ENCODE measurements at regions not wholly inside any gene's neighbourhood (a gene's known extent, or its start where the extent isn't known, plus 50 kb on each side); places are given as distances from the start of the nearest gene placed in this dataset.

DNA sequence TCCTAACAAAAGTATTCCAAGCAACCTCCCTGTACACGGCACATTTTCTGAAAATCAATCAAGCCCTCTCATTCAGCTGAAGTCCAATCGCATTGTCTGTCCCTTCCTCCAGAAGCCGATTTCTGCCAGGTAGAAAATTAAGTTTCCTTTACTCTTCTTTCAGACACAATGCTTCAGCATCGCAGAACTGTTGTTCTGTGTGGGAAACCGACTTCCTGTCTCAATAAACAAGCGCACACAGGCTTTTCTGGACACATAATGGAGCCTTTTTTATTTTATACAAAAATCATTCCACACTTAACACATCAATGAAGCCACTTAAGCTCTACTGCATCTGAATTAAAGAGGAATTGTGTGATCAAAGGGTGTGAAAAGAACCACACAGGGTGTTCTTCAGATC is 75.6 kb downstream of the BLID start:
- no peak for FAIRE-seq
- Histone ChIP-seq H3K9me3 (ENCODE audit: control insufficient read depth in 2 of 2, insufficient read depth in 1 of 2, low read depth in 1 of 2, low read length in 1 of 2) (no peaks in the 10 kb centered on the region), H3K36me3 (ENCODE audit: control insufficient read depth in 3 of 3, insufficient read depth in 2 of 3, low read depth in 1 of 3, low read length in 3 of 3) (no peaks in the 10 kb centered on the region), H3K27me3 (ENCODE audit: control insufficient read depth in 3 of 3, insufficient read depth in 3 of 3, low read length in 3 of 3) (no peaks in the 10 kb centered on the region), H3K4me1 (ENCODE audit: control insufficient read depth in 3 of 3, insufficient read depth in 2 of 3, low read depth in 1 of 3, low read length in 2 of 3) (no peaks in the 10 kb centered on the region), H3K27ac (ENCODE audit: low read depth in 1 of 3, low read length in 2 of 3) (no peak overlapping the region), H3K4me3 (ENCODE audit: low read depth in 1 of 3, low read length in 3 of 3) (no peak overlapping the region)
- no peak for DNase-seq
- WGBS, 3 donors = 30 to 41% (median 36%) methylated on average over 6 of the region's 6 CpGs

DNA sequence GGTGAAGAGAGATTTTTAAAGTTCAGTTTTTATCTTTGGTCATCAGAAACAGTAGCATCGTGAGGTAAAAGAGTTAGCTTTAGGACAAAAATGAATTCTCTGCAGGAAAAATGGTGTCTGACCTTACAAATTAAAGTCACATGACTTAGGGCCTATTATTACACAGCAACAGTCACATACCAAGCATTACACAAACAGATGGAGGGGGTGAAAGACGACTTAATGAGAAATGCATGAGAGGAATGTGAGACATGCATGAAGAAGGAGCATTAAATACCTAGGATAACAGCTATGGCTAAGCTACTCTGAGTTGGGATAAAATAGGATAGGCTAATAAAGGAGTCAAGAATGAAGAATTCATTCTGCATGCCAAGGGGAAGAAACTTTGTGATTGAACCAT is 77.5 kb downstream of the BLID start:
- no peak for FAIRE-seq
- Histone ChIP-seq H3K36me3 (ENCODE audit: control insufficient read depth in 3 of 3, insufficient read depth in 2 of 3, low read depth in 1 of 3, low read length in 3 of 3) (no peaks in the 10 kb centered on the region), H3K27me3 (ENCODE audit: control insufficient read depth in 3 of 3, insufficient read depth in 3 of 3, low read length in 3 of 3) (no peaks in the 10 kb centered on the region), H3K9me3 (ENCODE audit: control insufficient read depth in 2 of 2, insufficient read depth in 1 of 2, low read depth in 1 of 2, low read length in 1 of 2) (no peaks in the 10 kb centered on the region), H3K4me3 (ENCODE audit: low read depth in 1 of 3, low read length in 3 of 3) (no peak overlapping the region), H3K4me1 (ENCODE audit: control insufficient read depth in 3 of 3, insufficient read depth in 2 of 3, low read depth in 1 of 3, low read length in 2 of 3) (no peaks in the 10 kb centered on the region), H3K27ac (ENCODE audit: low read depth in 1 of 3, low read length in 2 of 3) (no peak overlapping the region)
- DNase-seq = no peak
- WGBS, 3 donors = 40 to 60% (median 49%) methylated on average over 2 of the region's 2 CpGs

DNA sequence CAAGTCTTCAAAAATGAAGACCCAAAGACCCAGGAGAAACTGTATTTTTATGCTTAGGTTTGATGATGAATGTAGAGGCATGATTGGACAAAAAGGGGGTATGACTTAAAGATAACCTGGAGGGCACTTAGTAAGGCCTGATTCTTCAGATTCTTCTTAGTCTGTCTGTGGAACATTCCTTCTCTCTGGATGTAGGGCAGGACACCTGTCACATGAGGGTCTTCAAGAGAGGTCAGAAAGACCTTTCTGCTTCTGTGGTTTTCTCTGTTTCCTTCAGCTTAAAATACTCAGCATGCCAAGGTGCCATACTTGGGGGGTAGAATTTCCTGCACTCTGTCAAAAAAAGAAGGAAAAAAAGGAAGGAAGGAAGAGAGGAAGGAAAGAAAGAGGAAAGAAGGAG is 78.1 kb downstream of the BLID start:
- no peaks in the 10 kb centered on the region for H3K9me3 ChIP-seq (ENCODE audit: control insufficient read depth in 2 of 2, insufficient read depth in 1 of 2, low read depth in 1 of 2, low read length in 1 of 2)
- no peak overlapping the region for H3K27ac ChIP-seq (ENCODE audit: low read depth in 1 of 3, low read length in 2 of 3)
- no peaks in the 10 kb centered on the region for H3K36me3 ChIP-seq (ENCODE audit: control insufficient read depth in 3 of 3, insufficient read depth in 2 of 3, low read depth in 1 of 3, low read length in 3 of 3)
- H3K4me1 ChIP-seq (ENCODE audit: control insufficient read depth in 3 of 3, insufficient read depth in 2 of 3, low read depth in 1 of 3, low read length in 2 of 3) = no peaks in the 10 kb centered on the region
- no peaks in the 10 kb centered on the region for H3K27me3 ChIP-seq (ENCODE audit: control insufficient read depth in 3 of 3, insufficient read depth in 3 of 3, low read length in 3 of 3)
- H3K4me3 ChIP-seq (ENCODE audit: low read depth in 1 of 3, low read length in 3 of 3) = no peak overlapping the region
- DNase-seq = no peak
- FAIRE-seq = no peak

DNA sequence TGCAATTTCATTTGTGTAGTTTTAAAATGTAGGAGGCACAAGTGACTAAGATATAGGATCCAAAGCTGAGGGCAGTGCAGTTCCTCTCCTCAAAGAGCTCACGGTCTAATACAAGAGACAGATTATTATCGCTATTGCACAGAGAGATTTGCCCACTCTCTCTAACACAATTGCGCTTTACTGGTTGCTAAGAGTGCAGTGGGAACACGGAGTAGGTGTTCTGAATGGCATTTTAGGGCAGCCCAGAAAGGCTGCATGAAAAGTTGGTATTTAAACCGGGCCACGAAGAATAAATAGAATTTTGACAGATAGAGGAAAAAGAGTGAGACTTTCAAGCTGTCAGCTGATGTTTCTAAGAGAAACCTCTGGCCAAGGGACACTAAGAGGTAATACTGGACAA is 79.5 kb downstream of the BLID start:
- Histone ChIP-seq H3K36me3 (ENCODE audit: control insufficient read depth in 3 of 3, insufficient read depth in 2 of 3, low read depth in 1 of 3, low read length in 3 of 3) (no peaks in the 10 kb centered on the region), H3K27me3 (ENCODE audit: control insufficient read depth in 3 of 3, insufficient read depth in 3 of 3, low read length in 3 of 3) (no peaks in the 10 kb centered on the region), H3K27ac (ENCODE audit: low read depth in 1 of 3, low read length in 2 of 3) (no peak overlapping the region), H3K4me1 (ENCODE audit: control insufficient read depth in 3 of 3, insufficient read depth in 2 of 3, low read depth in 1 of 3, low read length in 2 of 3) (no peaks in the 10 kb centered on the region), H3K4me3 (ENCODE audit: low read depth in 1 of 3, low read length in 3 of 3) (no peak overlapping the region), H3K9me3 (ENCODE audit: control insufficient read depth in 2 of 2, insufficient read depth in 1 of 2, low read depth in 1 of 2, low read length in 1 of 2) (no peaks in the 10 kb centered on the region)
- DNase-seq (no peak), FAIRE-seq (no peak)
- 79 to 89% (median 83%) methylated on average over 6 of the region's 6 CpGs for WGBS, 3 donors

DNA sequence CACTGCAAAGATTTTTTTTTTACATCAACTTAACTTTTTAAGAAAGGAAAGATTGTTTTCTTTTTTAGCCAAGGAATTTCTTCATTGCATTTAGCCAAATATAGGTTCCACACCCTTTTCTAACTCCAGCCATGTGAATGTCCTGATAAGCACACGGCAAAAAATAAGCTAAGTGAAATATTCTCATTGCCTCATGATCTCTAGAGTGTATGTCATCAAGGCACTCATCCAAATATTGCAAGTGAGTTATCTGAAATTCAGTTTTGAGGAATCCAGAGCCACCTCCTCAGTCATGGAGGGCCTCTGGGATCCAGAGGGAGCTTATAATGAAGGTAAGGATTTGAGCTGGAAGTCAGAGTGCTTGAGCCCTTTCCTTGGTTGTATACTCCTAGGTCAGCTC is 80.0 kb downstream of the BLID start:
- DNase-seq = no peak
- Histone ChIP-seq H3K36me3 (ENCODE audit: control insufficient read depth in 3 of 3, insufficient read depth in 2 of 3, low read depth in 1 of 3, low read length in 3 of 3) (no peaks in the 10 kb centered on the region), H3K4me3 (ENCODE audit: low read depth in 1 of 3, low read length in 3 of 3) (no peak overlapping the region), H3K9me3 (ENCODE audit: control insufficient read depth in 2 of 2, insufficient read depth in 1 of 2, low read depth in 1 of 2, low read length in 1 of 2) (no peaks in the 10 kb centered on the region), H3K27me3 (ENCODE audit: control insufficient read depth in 3 of 3, insufficient read depth in 3 of 3, low read length in 3 of 3) (no peaks in the 10 kb centered on the region), H3K4me1 (ENCODE audit: control insufficient read depth in 3 of 3, insufficient read depth in 2 of 3, low read depth in 1 of 3, low read length in 2 of 3) (no peaks in the 10 kb centered on the region), H3K27ac (ENCODE audit: low read depth in 1 of 3, low read length in 2 of 3) (no peak overlapping the region)
- WGBS, 3 donors = 29 to 55% (median 45%) methylated on average over 1 of the region's 1 CpG
- FAIRE-seq = no peak

DNA sequence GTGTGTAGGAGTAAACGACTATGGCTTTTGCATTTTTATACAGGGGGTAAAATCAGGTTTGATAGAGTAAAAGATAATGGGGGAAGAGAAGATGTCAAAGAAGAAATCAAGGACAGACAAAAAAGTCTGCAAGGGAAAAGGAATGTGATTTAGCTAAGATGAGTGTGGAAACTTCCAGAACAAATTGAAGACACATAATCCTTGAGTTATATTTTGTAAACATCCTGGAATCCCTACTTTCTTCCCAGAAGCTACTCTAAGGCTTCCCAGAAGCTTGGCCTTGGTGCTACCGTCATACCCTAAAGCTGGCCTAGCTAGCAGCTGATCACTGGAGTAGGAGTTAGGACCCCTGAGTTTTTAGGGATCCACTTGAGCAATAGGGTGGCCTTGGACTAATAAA is 82.4 kb downstream of the BLID start:
- Histone ChIP-seq H3K4me3 (ENCODE audit: low read depth in 1 of 3, low read length in 3 of 3) (no peak overlapping the region), H3K4me1 (ENCODE audit: control insufficient read depth in 3 of 3, insufficient read depth in 2 of 3, low read depth in 1 of 3, low read length in 2 of 3) (no peaks in the 10 kb centered on the region), H3K9me3 (ENCODE audit: control insufficient read depth in 2 of 2, insufficient read depth in 1 of 2, low read depth in 1 of 2, low read length in 1 of 2) (no peaks in the 10 kb centered on the region), H3K36me3 (ENCODE audit: control insufficient read depth in 3 of 3, insufficient read depth in 2 of 3, low read depth in 1 of 3, low read length in 3 of 3) (no peaks in the 10 kb centered on the region), H3K27me3 (ENCODE audit: control insufficient read depth in 3 of 3, insufficient read depth in 3 of 3, low read length in 3 of 3) (no peaks in the 10 kb centered on the region), H3K27ac (ENCODE audit: low read depth in 1 of 3, low read length in 2 of 3) (no peak overlapping the region)
- FAIRE-seq = no peak
- WGBS, 3 donors = 77 to 80% (median 79%) methylated on average over 2 of the region's 2 CpGs
- no peak for DNase-seq

DNA sequence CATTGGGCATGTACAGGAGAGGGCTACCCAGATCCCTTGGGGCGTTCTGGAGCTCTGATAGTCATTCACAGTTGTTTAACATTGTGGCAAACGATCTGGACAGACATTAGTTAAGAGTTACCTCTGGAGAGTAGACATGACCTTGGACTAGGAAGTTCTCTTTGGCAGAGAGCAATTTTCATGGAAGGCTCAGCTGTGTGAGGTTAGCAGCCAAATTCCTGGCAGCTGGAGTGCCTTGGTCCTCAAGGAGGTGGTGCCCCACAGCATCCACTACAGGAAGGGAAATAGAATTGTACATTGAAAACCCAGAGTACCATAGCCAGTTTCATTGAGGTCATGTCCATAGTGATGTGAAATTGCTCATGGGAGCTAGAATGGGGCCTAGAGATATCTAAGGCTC is 82.8 kb downstream of the BLID start:
- Histone ChIP-seq H3K9me3 (ENCODE audit: control insufficient read depth in 2 of 2, insufficient read depth in 1 of 2, low read depth in 1 of 2, low read length in 1 of 2) (no peaks in the 10 kb centered on the region), H3K4me3 (ENCODE audit: low read depth in 1 of 3, low read length in 3 of 3) (no peak overlapping the region), H3K27me3 (ENCODE audit: control insufficient read depth in 3 of 3, insufficient read depth in 3 of 3, low read length in 3 of 3) (no peaks in the 10 kb centered on the region), H3K27ac (ENCODE audit: low read depth in 1 of 3, low read length in 2 of 3) (no peak overlapping the region), H3K36me3 (ENCODE audit: control insufficient read depth in 3 of 3, insufficient read depth in 2 of 3, low read depth in 1 of 3, low read length in 3 of 3) (no peaks in the 10 kb centered on the region), H3K4me1 (ENCODE audit: control insufficient read depth in 3 of 3, insufficient read depth in 2 of 3, low read depth in 1 of 3, low read length in 2 of 3) (no peaks in the 10 kb centered on the region)
- DNase-seq (no peak), FAIRE-seq (no peak)
- WGBS, 3 donors = 36 to 53% (median 41%) methylated on average over 2 of the region's 2 CpGs

DNA sequence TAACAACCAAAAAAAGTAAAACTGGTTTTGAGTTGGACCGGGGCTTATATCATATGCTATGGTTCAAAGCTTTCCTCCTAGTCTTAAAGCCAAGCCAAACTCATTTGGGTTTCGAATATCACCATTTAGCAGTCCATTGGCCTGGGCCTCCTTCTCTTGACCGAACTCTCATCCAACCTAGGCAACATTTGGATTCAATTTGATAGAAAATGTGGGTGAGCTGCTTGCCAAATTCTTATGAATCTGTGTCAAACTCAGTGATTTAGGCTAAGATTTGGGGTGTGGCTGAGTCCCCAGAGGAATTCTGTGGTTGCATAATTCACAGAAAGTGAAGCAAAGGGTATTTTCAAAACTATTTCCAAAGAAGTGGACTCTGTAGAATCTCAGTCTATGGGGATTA is 83.7 kb downstream of the BLID start:
- Histone ChIP-seq H3K9me3 (ENCODE audit: control insufficient read depth in 2 of 2, insufficient read depth in 1 of 2, low read depth in 1 of 2, low read length in 1 of 2) (no peaks in the 10 kb centered on the region), H3K4me3 (ENCODE audit: low read depth in 1 of 3, low read length in 3 of 3) (no peak overlapping the region), H3K27me3 (ENCODE audit: control insufficient read depth in 3 of 3, insufficient read depth in 3 of 3, low read length in 3 of 3) (no peaks in the 10 kb centered on the region), H3K36me3 (ENCODE audit: control insufficient read depth in 3 of 3, insufficient read depth in 2 of 3, low read depth in 1 of 3, low read length in 3 of 3) (no peaks in the 10 kb centered on the region), H3K4me1 (ENCODE audit: control insufficient read depth in 3 of 3, insufficient read depth in 2 of 3, low read depth in 1 of 3, low read length in 2 of 3) (no peaks in the 10 kb centered on the region), H3K27ac (ENCODE audit: low read depth in 1 of 3, low read length in 2 of 3) (no peak overlapping the region)
- DNase-seq = no peak
- FAIRE-seq = no peak
- WGBS, 3 donors = 74 to 90% (median 85%) methylated on average over 3 of the region's 3 CpGs

DNA sequence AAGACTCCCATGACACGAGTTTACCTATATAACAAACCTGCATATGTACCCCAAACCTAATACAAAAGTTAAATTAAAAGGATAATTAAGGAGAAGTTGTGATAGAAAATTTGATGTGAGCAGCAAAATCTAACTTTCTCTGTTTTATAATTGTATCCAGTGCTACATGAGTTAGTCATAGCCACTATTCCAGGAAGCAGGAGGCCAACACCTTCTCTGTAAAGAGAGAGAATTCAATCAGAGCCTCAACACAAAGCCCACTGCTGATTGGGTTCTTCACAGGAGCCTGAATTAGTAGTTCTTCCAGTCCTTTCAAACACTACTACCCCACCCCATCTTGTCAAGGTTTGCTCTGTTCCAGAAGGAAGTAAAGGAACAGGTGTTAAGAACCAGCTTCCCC is 84.2 kb downstream of the BLID start:
- no peak for DNase-seq
- no peak overlapping the region for H3K4me3 ChIP-seq (ENCODE audit: low read depth in 1 of 3, low read length in 3 of 3)
- H3K36me3 ChIP-seq (ENCODE audit: control insufficient read depth in 3 of 3, insufficient read depth in 2 of 3, low read depth in 1 of 3, low read length in 3 of 3) = no peaks in the 10 kb centered on the region
- no peak for FAIRE-seq
- H3K27me3 ChIP-seq (ENCODE audit: control insufficient read depth in 3 of 3, insufficient read depth in 3 of 3, low read length in 3 of 3) = no peaks in the 10 kb centered on the region
- H3K9me3 ChIP-seq (ENCODE audit: control insufficient read depth in 2 of 2, insufficient read depth in 1 of 2, low read depth in 1 of 2, low read length in 1 of 2) = no peaks in the 10 kb centered on the region
- WGBS, 3 donors = 52 to 81% (median 68%) methylated on average over 1 of the region's 1 CpG
- no peaks in the 10 kb centered on the region for H3K4me1 ChIP-seq (ENCODE audit: control insufficient read depth in 3 of 3, insufficient read depth in 2 of 3, low read depth in 1 of 3, low read length in 2 of 3)
- H3K27ac ChIP-seq (ENCODE audit: low read depth in 1 of 3, low read length in 2 of 3) = no peak overlapping the region

Measured in small intestine (tissue), 7 donors.